HG03558 (cell line): ENCODE measurements at regions not wholly inside any gene's neighbourhood (a gene's known extent, or its start where the extent isn't known, plus 50 kb on each side); places are given as distances from the start of the nearest gene placed in this dataset.

Experiments used
- ATAC-seq: cut with Tn5 transposase; IDR thresholded peaks from one replicate; pipeline ENCODE4 v1.9.1; 2021; ENCODE audit warnings: moderate number of reproducible peaks; ENCODE audit not compliant: unreplicated experiment; ENCODE audit errors: extremely low read depth

- ATAC-seq = no peak
Observed at GRCh38 chr5:133679534-133679933, 67.2 kb upstream of the FSTL4 start.

- ATAC-seq = no peak
Observed at GRCh38 chr5:133675376-133676154, 63.2 kb upstream of the FSTL4 start.

DNA sequence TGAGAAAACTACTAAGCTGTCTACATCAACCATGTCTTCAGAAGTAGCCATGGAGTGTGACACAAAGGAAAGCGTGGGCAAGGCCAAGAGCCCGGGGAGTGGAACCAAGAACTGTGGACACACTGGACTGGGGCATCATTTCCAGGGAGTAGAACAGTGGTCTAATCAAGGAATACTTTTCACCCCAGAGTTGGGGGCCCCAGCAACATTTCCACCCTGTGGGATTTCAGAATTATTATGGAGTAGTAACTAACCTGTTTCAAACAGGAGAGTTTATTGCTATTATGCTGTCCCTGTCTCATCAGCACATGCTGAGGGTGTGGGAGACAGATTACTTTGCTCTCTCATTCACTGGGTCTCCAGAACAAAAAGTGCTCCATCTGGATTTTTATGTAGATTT is 58.0 kb upstream of the FSTL4 start:
- ATAC-seq = no peak

GRCh38 chr5:133669472-133669871 is 57.1 kb upstream of the FSTL4 start:
- no peak for ATAC-seq

- no peak for ATAC-seq
Observed at GRCh38 chr5:133668458-133668857, 56.1 kb upstream of the FSTL4 start.

GRCh38 chr5:133667217-133667616 is 54.9 kb upstream of the FSTL4 start:
- ATAC-seq = no peak

- ATAC-seq = no peak
Observed at GRCh38 chr5:133665571-133665970, 53.2 kb upstream of the FSTL4 start.

- ATAC-seq = no peak
Observed at GRCh38 chr5:133664422-133664821, 52.1 kb upstream of the FSTL4 start.

- ATAC-seq = no peak
Observed at GRCh38 chr5:133663397-133664054, 51.2 kb upstream of the FSTL4 start.

DNA sequence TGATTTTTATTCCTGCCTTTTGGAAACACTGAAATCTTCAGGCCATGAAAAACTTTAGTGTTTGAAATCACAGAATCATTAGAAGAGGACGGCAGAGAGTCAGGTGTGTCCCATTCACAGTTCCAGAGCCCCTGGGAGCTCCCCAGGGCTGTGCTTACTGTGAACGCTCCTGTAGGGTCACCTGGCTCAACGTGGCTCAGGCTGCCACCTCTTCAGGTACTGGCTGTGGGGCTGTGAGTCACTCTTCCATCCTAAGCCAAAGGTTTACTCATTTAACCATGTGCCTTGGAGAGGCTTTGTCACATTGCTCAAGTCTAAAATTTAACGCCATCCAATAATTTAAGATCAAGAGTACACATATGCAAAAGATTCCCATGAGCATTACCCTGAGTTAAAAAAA is 50.2 kb upstream of the FSTL4 start:
- no peak for ATAC-seq
